HCT116 (cell line): ENCODE measurements at regions not wholly inside any gene's neighbourhood (a gene's known extent, or its start where the extent isn't known, plus 50 kb on each side); places are given as distances from the start of the nearest gene placed in this dataset.

Experiments
- ATAC-seq: fragments of 200-7000 bp; cut with Tn5 transposase; 2 replicates; pipeline ENCODE4 v1.9.1; 2020; ENCODE audit warnings: mild to moderate bottlenecking, moderate library complexity
- BruUV-seq: library from RNA; stranded (reverse); fragments of 400-500 nt; replicated peaks from 2 replicates; lab custom pipeline; 2021; lab: Mats Ljungman, UMichigan
- CTCF ChIA-PET: fragments of 300-600 bp; sonication (Branson Sonifier 250); formaldehyde crosslinking; loops from one replicate; lab custom pipeline; 2021; ENCODE audit warnings: antibody characterized with exemption; lab: Charles Lee
- POLR2A ChIA-PET: fragments of 300-600, 350-600 bp; sonication (Branson Sonifier 250); formaldehyde crosslinking; loops from one replicate; lab custom pipeline; 2021; ENCODE audit warnings: antibody characterized with exemption; lab: Charles Lee
- RAD21 ChIA-PET, 2 experiments: fragments of 300-600 bp; sonication (Branson Sonifier 250); formaldehyde crosslinking; loops; one replicate each; lab custom pipeline; 2023; ENCODE audit warnings: low total read pairs in 2 of 2; ENCODE audit not compliant: uncharacterized antibody in 2 of 2, unreplicated experiment in 2 of 2, low non-redundant PET in 1 of 2; lab: Charles Lee
- DNase-seq: peaks from one replicate; pipeline ENCODE4 v3.0.0-alpha.2; 2010; ENCODE audit warnings: low read depth, low spot score
- H2AFZ ChIP-seq: fragments of 200-600 bp; shearing (Covaris generic), sonication (generic); 2 replicates; pipeline ENCODE4 v1.6.1; 2017; ENCODE audit warnings: low read depth, mixed run types, mixed read lengths, antibody characterized with exemption, low read length; ENCODE audit not compliant: poor library complexity, severe bottlenecking
- H3K27ac ChIP-seq: 2 replicates; pipeline ENCODE4 v1.5.1; 2012; ENCODE audit warnings: low read depth, low read length
- H3K27me3 ChIP-seq: fragments of 200-600 bp; sonication (generic); 2 replicates; pipeline ENCODE4 v1.6.1; 2016; ENCODE audit warnings: mixed run types, low read length, mixed read lengths; ENCODE audit not compliant: insufficient read depth
- H3K36me3 ChIP-seq, 2 experiments: fragments of 200-500 bp in 1 of 2; fragments of 200-600 bp in 1 of 2; sonication (Bioruptor generic) in 1 of 2; sonication (generic) in 1 of 2; 2 replicates each; pipeline versions ENCODE4 v1.5.1 to v1.6.1; 2014 to 2016; ENCODE audit warnings: low read length in 2 of 2, inconsistent platforms in 1 of 2, mixed read lengths in 1 of 2, mixed run types in 1 of 2; ENCODE audit not compliant: insufficient read depth in 2 of 2, control insufficient read depth in 1 of 2
- H3K4me1 ChIP-seq, 2 experiments: fragments of 200-600 bp in 1 of 2; sonication (generic) in 1 of 2; 2 replicates each; pipeline versions ENCODE4 v1.5.1 to v1.6.1; 2012 to 2017; ENCODE audit warnings: low read length in 2 of 2, inconsistent platforms in 1 of 2, mild to moderate bottlenecking in 1 of 2, mixed read lengths in 1 of 2, mixed run types in 1 of 2, moderate library complexity in 1 of 2; ENCODE audit not compliant: insufficient read depth in 2 of 2, control insufficient read depth in 1 of 2
- H3K4me2 ChIP-seq: fragments of 200-600 bp; sonication (generic); 2 replicates; pipeline ENCODE4 v1.6.1; 2017; ENCODE audit warnings: mixed run types, low read length, mixed read lengths
- H3K4me3 ChIP-seq, 2 experiments: fragments of 200-600 bp in 1 of 2; sonication (generic) in 1 of 2; replicated peaks in 1 of 2; 2 replicates each; pipeline ENCODE4 v1.5.1; 2011 to 2016; ENCODE audit warnings: low read length in 2 of 2, control low read depth in 1 of 2, low read depth in 1 of 2, mild to moderate bottlenecking in 1 of 2, mixed read lengths in 1 of 2, mixed run types in 1 of 2
- H3K79me2 ChIP-seq: fragments of 200-600 bp; sonication (generic); 2 replicates; pipeline ENCODE4 v1.6.1; 2017; ENCODE audit warnings: mild to moderate bottlenecking, mixed run types, low read length, moderate library complexity, mixed read lengths; ENCODE audit not compliant: insufficient read depth
- H3K9ac ChIP-seq: fragments of 200-600 bp; sonication (generic); 2 replicates; pipeline ENCODE4 v1.6.1; 2016; ENCODE audit warnings: low read length, mixed read lengths
- H3K9me2 ChIP-seq: fragments of 200-600 bp; sonication (generic), shearing (Covaris generic); 2 replicates; pipeline ENCODE4 v1.6.1; 2017; ENCODE audit warnings: mixed run types, mild to moderate bottlenecking, moderate library complexity; ENCODE audit not compliant: insufficient read depth
- H3K9me3 ChIP-seq, 2 experiments: fragments of 200-500 bp in 1 of 2; fragments of 200-600 bp in 1 of 2; sonication (Bioruptor generic) in 1 of 2; sonication (generic) in 1 of 2; 2 replicates each; pipeline ENCODE4 v1.6.1; 2014 to 2017; ENCODE audit warnings: low read length in 2 of 2, mixed read lengths in 2 of 2, inconsistent platforms in 1 of 2, low read depth in 1 of 2, mild to moderate bottlenecking in 1 of 2, mixed run types in 1 of 2, moderate library complexity in 1 of 2; ENCODE audit not compliant: control insufficient read depth in 1 of 2, insufficient read depth in 1 of 2
- H4K20me1 ChIP-seq: fragments of 200-600 bp; sonication (generic), shearing (Covaris generic); 2 replicates; pipeline ENCODE4 v1.6.1; 2017; ENCODE audit warnings: mixed run types, mild to moderate bottlenecking, moderate library complexity; ENCODE audit not compliant: insufficient read depth
- ATF3 ChIP-seq: IDR thresholded peaks from 2 replicates; pipeline ENCODE4 v1.6.1; 2012
- CEBPB ChIP-seq: IDR thresholded peaks from 2 replicates; pipeline ENCODE4 v1.6.1; 2012; ENCODE audit warnings: low read depth
- EGR1 ChIP-seq: IDR thresholded peaks from 2 replicates; pipeline ENCODE4 v1.6.1; 2012; ENCODE audit warnings: low read depth
- ELF1 ChIP-seq: IDR thresholded peaks from 2 replicates; pipeline ENCODE4 v1.6.1; 2012; ENCODE audit warnings: low read depth, borderline replicate concordance
- EZH2 ChIP-seq: fragments of 200-600 bp; sonication (generic); IDR thresholded peaks from 2 replicates; pipeline ENCODE4 v1.6.1; 2017; ENCODE audit warnings: antibody characterized with exemption, mixed run types
- FOSL1 ChIP-seq: IDR thresholded peaks from 2 replicates; pipeline ENCODE4 v1.6.1; 2012; ENCODE audit warnings: low read depth
- JUND ChIP-seq: IDR thresholded peaks from 2 replicates; pipeline ENCODE4 v1.6.1; 2012
- POLR2AphosphoS5 ChIP-seq: IDR thresholded peaks from 2 replicates; pipeline ENCODE4 v1.6.1; 2011; ENCODE audit warnings: mild to moderate bottlenecking, low read depth, low read length, moderate library complexity
- RAD21 ChIP-seq: IDR thresholded peaks from 2 replicates; pipeline ENCODE4 v1.6.1; 2012; ENCODE audit warnings: low read depth, mild to moderate bottlenecking
- SIN3A ChIP-seq: IDR thresholded peaks from 2 replicates; pipeline ENCODE4 v1.6.1; 2012; ENCODE audit warnings: low read depth
- SP1 ChIP-seq: IDR thresholded peaks from 2 replicates; pipeline ENCODE4 v1.6.1; 2012; ENCODE audit warnings: low read depth
- SRF ChIP-seq: IDR thresholded peaks from 2 replicates; pipeline ENCODE4 v1.6.1; 2012; ENCODE audit warnings: low read depth
- TCF7L2 ChIP-seq: IDR thresholded peaks from 2 replicates; pipeline ENCODE4 v1.7.0; 2011; ENCODE audit warnings: borderline replicate concordance, inconsistent platforms; ENCODE audit not compliant: insufficient read depth, insufficient read length; ENCODE audit errors: extremely low read depth
- ZFX ChIP-seq: fragments of 450-650 bp; IDR thresholded peaks from 2 replicates; pipeline ENCODE4 v1.6.1; 2017
- ZNF274 ChIP-seq: fragments of 200-500 bp; sonication (Bioruptor generic); IDR thresholded peaks from 2 replicates; pipeline ENCODE4 v1.6.1; 2014; ENCODE audit warnings: mild to moderate bottlenecking, low read depth, low read length, inconsistent platforms
- intact Hi-C: fragments of 100-400 bp; cut with micrococcal nuclease; formaldehyde crosslinking; loops from 2 replicates; pipeline ENCODE4 v1.10.0; 2022
- TF ChIP-seq, protein P1 (sequence below): IDR thresholded peaks from 2 replicates; pipeline ENCODE4 v1.6.1; 2011; ENCODE audit warnings: mild to moderate bottlenecking, low read length, moderate library complexity; ENCODE audit not compliant: insufficient replicate concordance; ENCODE audit errors: extremely low read depth

GRCh38 chr13:33518452-33518851 is 232.9 kb upstream of the STARD13 start:
- no peak for ATAC-seq
- Histone ChIP-seq H3K4me2 (no peak overlapping the region), H3K79me2 (no peaks in the 10 kb centered on the region), H3K36me3 (no peaks in the 10 kb centered on the region), H3K9me2 (no peaks in the 10 kb centered on the region), H2AFZ (no peak overlapping the region), H3K4me3 (no peak overlapping the region), H3K27me3 (no peaks in the 10 kb centered on the region), H4K20me1 (no peaks in the 10 kb centered on the region)
- CTCF ChIA-PET, result no interaction called here
- BruUV-seq, result no TSS peak
- intact Hi-C loops, result no loop called here
- RAD21 ChIA-PET, result no interaction called here
- no peak for TF ChIP-seq SRF
- no peak for TF ChIP-seq SIN3A
- TF ChIP-seq TCF7L2, result no peak
- no peak for TF ChIP-seq JUND
- no peak for TF ChIP-seq POLR2AphosphoS5
- TF ChIP-seq RAD21, result no peak
- no peak for TF ChIP-seq ZFX
- no peak for TF ChIP-seq ZNF274
- no peak for TF ChIP-seq CEBPB
- no peak for TF ChIP-seq SP1
- TF ChIP-seq EGR1, result no peak
- no peak for TF ChIP-seq ELF1
- no peak for TF ChIP-seq FOSL1
- TF ChIP-seq ATF3, result no peak
- TF ChIP-seq EZH2, result no peak
- TF ChIP-seq, protein P1, sequence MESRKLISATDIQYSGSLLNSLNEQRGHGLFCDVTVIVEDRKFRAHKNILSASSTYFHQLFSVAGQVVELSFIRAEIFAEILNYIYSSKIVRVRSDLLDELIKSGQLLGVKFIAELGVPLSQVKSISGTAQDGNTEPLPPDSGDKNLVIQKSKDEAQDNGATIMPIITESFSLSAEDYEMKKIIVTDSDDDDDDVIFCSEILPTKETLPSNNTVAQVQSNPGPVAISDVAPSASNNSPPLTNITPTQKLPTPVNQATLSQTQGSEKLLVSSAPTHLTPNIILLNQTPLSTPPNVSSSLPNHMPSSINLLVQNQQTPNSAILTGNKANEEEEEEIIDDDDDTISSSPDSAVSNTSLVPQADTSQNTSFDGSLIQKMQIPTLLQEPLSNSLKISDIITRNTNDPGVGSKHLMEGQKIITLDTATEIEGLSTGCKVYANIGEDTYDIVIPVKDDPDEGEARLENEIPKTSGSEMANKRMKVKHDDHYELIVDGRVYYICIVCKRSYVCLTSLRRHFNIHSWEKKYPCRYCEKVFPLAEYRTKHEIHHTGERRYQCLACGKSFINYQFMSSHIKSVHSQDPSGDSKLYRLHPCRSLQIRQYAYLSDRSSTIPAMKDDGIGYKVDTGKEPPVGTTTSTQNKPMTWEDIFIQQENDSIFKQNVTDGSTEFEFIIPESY, result no peak
- TF ChIP-seq, all 23 proteins: peak for 0
- Histone ChIP-seq H3K4me1 (no peaks in the 10 kb centered on the region), H3K27ac (no peak overlapping the region), H3K9me3 (no peaks in the 10 kb centered on the region), H3K9ac (no peak overlapping the region)
- no peak for DNase-seq
- POLR2A ChIA-PET, result no interaction called here
